Endothelial cell of umbilical vein (primary cell): ENCODE measurements at regions not wholly inside any gene's neighbourhood (a gene's known extent, or its start where the extent isn't known, plus 50 kb on each side); places are given as distances from the start of the nearest gene placed in this dataset.

Source experiments
- CTCF ChIP-seq, 2 donors: IDR thresholded peaks; 1 replicate in 1 of 2; 2 replicates in 1 of 2; pipeline ENCODE4 v1.5.1; 2011; ENCODE audit warnings: low read length in 2 of 2, mild to moderate bottlenecking in 2 of 2, moderate library complexity in 2 of 2, control low read depth in 1 of 2, inconsistent platforms in 1 of 2, low read depth in 1 of 2; ENCODE audit not compliant: insufficient read depth in 1 of 2; ENCODE audit errors: extremely low read depth in 1 of 2
- EZH2 ChIP-seq: IDR thresholded peaks from 2 replicates; pipeline ENCODE4 v1.6.1; 2012; ENCODE audit warnings: borderline replicate concordance, low read depth, mild to moderate bottlenecking, moderate library complexity, low read length, inconsistent platforms; ENCODE audit not compliant: severe bottlenecking
- FOS ChIP-seq: IDR thresholded peaks from 2 replicates; pipeline ENCODE4 v1.6.1; 2011; ENCODE audit warnings: mild to moderate bottlenecking, low read length, moderate library complexity, borderline replicate concordance; ENCODE audit not compliant: insufficient read depth
- MAX ChIP-seq: IDR thresholded peaks from 2 replicates; pipeline ENCODE4 v1.6.1; 2011; ENCODE audit not compliant: insufficient read depth, insufficient read length
- POLR2A ChIP-seq: IDR thresholded peaks from 2 replicates; pipeline ENCODE4 v1.6.1; 2012; ENCODE audit warnings: low read depth, mild to moderate bottlenecking, control low read depth, low read length
- POLR2AphosphoS5 ChIP-seq: IDR thresholded peaks from 2 replicates; pipeline ENCODE4 v1.6.1; 2012; ENCODE audit warnings: low read depth, mild to moderate bottlenecking, control low read depth, low read length, moderate library complexity; ENCODE audit not compliant: insufficient read depth

- TF ChIP-seq POLR2A = no peak
- no peak for TF ChIP-seq CTCF (IDR thresholded peaks at IDR 0.05; ENCODE audit: extremely low read depth in 1 of 2, insufficient read depth in 1 of 2, low read depth in 1 of 2, low read length in 2 of 2)
- TF ChIP-seq FOS = no peak
- TF ChIP-seq EZH2 = no peak
- TF ChIP-seq POLR2AphosphoS5 = no peak
- no peak for TF ChIP-seq MAX
These were observed 79.8 kb upstream of the MFGE8 start for GRCh38 chr15:88992912-88993376.
